ENCODE measurements at regions not wholly inside any gene's neighbourhood (a gene's known extent, or its start where the extent isn't known, plus 50 kb on each side); places are given as distances from the start of the nearest gene placed in this dataset.
"Not testable (repeated sequence)": the region's sequence is repeated elsewhere in the genome, so short reads cannot be mapped to it uniquely, and the experiment has no call there.

DNA sequence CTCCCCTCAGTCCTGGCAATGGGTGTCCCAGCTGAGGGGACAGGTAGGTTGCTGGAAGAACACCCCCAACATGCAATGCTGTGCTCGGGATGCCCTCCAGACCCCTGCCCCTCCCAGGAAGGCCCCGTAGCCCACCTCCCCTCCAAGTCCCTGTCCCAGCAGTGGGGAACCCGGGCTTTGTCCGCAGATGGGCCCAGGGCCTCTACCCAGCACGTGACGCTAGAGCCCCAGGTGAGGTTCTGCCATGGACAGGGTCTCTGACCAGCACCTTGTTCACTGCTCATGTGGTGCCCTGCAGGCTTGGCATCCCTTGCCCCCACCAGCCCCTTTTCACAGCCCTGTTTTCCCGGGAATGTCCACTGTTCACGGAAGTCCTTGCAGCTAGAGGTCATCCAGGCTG, 220.0 kb upstream of the SGCG start:
- no peak for FAIRE-seq

DNA sequence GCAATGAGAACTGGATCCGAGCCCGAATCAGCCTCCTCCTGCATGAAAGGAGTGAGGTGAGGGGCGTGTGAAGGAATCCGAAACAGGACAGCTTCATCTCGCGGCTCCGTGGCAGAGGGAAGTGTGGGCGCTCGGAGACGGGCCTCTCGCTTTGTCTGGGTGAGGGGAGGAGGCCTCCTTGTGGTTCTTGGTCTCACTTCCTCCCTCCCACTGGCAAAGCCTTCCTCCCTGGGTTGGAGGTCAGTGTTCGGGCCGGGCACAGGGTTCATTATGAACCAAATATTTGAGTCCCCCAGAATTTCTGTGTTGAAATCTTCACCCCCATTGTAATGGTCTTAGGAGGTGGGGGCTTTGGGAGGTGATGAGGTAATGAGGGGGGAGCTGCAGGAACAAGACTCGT, 219.4 kb upstream of the SGCG start:
- not testable (repeated sequence) for FAIRE-seq

DNA sequence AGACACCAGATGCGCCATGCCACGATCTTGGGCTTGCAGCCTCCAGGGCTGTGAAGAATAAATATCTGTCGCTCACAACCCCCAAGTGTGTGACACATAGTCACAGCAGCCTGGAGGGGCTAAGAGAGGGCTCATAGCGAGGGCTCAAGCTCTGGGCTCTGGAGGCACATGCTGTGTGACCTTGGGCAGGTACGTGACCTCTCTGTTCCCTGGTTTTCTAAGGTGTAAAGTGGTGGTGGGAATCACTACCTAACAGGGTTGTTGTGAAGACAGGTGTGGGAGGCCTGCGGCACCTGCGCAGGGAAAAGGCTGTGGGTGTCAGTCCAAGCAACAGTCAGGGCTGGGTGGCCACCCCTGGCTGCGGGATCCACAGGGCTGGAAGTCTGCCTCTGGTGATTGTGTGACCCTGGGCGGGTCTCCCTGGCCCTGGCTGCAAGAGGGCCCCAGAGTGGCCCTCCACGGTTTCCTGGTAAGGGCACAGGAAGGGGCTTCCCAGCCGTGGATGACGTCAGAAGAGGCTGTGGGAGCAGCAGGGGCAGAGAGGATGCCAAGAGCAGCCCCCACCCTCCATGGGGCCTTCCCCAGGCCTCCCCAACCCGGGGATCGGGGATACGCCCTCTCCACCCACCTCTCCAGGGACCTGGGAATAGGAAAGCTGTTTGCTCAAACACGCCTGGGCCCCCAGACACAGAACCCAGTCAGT, 218.8 kb upstream of the SGCG start:
- no peak for FAIRE-seq

DNA sequence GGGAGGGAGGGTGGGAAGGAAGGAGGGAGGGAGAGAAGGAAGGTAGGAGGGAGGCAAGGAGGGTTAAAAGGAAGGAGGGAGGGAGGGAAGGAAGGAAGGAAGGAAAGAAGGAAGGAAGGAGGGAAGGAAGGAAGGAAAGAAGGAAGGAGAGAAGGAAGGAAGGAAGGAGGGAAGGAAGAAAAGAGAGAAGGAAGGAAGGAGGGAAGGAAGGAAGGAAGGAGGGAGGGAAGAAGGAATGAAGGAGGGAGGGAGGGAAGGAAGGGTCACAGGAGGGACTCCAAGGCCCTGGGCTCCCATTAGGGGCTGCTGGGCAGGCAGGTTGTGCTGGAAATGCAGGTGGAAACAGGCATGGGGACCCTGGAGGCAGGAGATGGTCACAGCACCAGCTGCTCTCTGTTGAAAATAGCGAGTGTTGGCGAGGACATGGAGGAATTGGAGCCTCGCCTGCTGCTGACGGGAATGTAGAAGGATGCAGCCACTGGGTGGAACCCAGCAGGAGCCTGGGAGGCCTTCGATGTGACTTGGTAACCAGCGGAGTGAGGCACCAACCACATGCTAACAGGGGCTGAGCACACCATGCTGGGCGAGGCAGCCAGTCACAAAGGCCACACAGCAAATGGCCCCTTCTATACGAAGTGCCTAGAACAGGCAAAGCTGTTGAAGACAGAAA, 217.3 kb upstream of the SGCG start:
- not testable (repeated sequence) for FAIRE-seq

DNA sequence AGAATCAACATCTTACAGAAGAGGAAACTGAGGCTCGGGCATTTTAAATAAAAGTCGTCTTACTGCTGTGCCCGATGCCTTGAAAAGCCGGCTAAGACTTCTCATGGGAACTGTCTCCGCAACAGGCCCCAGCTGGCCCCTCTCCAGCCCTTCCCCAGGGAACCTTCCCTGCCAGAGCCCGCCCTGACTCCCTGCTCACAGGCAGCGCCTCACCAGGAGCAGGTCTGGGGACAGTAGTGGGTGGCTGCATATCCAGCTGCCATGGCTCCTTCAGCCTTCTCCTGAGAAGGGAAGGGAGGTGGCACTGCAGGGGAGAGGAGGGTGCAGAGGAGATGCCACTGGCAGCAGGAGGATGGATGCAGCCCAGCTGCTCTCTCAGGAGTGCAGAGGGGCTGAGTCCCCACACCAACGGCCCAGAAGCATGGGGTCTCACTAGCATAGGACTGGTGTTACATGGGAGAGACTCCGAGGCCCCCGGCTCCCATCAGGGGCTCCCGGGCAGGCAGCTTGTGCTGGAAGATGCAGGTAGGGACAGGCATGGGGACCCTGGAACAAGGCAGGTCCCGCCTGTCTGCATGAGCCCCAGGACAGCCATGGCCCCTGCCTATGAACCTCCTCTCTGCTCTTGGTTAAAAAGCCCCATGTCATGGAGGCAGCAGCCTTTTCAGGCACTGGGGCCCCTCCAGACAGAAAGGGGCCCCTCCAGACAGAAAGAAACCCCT, 216.4 kb upstream of the SGCG start:
- no peak for FAIRE-seq

DNA sequence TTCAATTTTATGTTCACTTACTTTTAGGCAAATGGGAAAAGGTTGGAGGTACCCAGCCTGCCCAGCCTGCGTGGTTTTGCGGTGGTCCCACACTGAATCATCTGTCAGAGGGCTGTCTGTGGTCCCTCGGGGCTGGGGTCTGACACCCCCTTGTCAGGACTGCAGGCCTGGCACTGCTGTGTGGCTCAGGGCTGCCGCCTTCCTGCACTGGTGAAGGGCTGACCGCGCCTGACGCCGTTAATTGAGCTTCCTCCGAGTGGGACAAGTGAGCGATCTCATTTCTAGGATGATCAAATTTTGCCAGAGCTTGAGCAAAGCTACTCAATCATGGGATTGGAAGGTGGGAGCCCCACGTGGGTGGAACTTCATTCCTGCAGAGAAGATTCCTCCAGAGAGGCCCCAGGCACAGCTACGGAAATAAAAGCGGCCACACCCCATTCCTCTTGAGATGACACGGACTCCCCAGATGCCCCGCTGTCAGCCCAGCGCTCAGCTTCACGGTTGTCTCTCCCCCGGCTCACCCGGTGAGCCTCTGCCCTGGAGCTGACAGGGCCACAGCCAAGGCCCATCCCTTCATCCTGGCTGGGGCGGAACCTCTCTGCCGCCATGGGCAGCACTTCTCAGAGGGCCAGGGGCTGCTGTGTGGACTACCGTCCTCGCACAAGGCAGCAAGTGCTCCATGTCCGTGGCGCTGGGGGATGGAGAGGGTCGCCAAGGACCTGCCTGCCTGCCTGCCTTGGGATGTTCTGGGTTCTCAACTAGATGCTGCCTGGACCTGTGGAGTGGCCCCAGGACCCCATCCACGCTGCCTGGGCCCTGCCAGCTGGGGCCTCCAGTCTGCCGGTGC, 215.5 kb upstream of the SGCG start:
- not testable (repeated sequence) for FAIRE-seq

DNA sequence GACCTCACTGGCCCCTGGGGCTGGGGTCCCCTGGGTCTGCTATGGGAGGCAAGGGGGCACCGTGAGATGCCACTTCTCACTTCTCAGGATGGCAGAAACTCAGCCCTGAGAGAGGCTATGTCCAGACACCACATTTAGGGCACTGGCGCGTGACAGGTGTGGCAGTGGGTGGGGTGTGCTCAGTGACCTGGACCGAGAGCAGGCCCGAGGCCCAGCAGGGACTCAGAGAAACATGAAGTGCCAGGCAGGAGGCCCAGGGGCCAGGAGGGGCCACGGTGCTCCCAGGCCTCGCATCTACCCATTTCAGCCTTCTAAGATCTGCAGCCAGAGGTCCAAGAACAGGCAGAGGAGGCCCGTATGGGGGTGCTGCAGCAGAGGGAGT, 214.9 kb upstream of the SGCG start:
- FAIRE-seq: not testable (repeated sequence)

DNA sequence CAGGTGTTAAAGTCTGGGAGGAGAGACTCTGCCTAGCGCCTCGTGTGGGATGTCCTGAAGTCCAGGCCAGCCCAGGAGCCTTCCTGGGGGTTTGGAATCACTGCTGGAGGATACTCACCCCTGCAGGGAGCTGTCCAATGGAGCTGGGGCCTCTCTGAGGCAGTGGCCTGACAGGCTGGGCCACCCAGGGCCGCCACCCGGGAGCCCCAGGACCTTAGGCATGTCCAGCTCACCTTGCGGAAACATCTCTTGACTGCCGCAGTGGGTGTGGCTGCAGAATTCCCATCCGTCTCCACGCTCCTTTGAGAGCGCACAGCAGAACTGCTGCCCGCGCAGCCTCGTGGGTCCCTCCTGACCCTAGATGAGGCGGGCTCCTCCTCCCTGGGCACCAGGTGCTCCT, 214.0 kb upstream of the SGCG start:
- not testable (repeated sequence) for FAIRE-seq

DNA sequence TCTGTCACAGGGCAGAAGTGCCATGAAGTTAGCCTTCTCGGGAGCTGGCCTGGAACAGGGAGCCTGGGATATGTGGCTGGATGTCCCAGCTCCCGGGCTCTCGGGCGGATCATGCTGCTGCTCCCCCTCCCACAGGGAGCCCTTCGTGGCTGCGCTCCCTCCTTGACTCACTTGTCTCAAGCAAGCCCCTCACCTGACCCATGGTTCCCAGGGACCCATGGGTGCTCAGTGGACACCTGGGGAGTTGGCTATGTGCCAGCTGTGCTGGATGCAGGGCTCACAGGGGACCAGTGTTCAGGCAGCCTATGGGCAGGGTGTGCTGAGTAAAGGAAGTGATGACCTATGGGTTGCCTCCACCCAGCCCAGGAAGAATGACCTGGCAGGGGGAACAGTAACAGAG, 213.1 kb upstream of the SGCG start:
- no peak for FAIRE-seq

DNA sequence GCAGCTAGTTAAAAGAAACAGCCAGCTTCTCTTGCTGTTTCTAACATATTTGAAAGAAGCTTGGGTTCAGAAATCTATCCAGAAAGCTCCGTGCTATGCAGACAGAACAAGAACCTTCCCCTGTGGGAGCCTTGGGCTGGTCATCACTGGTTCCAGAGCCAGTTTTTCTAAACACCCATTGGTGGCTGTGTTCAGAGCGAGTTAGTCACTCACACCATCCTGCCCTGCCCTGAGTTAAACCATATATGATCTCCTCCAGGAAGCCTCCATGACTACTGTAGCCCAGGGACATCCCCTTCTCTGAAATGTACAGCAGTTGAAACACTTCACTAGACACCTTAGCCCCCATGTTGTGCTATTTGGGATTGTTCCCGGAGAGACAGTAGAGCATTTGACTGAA, 200.8 kb upstream of the SGCG start:
- FAIRE-seq: no peak

DNA sequence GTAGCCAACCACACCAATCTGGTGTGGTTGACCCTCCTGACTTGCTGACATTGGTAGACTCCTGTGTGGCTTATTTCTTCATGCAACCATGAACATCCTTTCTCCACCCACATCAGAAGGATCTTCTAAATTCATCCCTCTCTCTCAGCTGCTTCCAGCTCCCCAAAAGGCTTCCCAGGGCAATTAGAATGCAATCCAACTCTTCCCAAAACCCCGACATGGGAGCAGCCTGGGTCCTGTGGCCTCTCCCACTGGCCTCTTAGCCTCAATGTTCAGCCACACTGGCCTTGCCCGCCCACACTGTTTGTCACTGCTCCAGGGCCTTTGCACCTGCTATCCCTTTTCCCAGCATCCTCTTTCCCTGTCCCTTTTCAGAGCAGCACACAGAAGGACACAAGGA, 199.8 kb upstream of the SGCG start:
- FAIRE-seq: no peak

DNA sequence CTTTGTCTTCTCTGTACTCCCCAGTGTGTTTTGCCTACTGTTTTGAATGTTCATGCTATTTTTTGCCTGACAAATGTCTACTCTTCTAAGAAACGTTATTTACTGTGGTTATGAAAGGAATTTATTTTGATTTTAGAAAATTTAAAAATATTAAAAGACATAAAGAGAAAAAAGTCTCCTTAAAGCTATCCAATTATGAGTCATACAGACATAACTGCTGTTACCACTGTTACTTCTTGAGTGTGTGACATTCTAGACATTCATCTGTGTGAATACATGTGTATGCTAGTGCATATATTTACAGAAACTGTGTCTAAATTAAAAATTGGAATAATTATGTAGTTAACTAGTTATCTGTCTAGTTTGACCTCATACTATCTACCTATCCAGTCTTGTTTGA, 187.6 kb upstream of the SGCG start:
- no peak for FAIRE-seq

DNA sequence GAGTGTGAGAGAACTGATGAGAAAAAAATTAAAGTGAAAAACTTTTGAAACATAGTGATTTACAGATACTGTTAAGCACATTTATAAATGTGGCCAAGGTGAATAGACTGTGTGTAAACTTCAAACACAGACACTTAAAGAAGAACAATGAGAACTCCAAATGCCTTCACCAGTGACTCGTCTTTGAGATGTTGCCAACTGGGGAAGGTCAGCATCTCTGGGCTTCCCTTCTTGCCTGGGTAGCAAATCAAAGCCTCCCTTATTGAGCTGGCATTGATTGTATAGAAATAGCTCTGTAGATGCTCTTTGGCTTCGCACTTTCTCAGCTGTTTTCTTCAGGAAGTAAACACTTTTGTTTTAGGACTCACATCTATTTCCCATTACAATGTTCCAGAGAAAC, 177.3 kb upstream of the SGCG start:
- no peak for FAIRE-seq

DNA sequence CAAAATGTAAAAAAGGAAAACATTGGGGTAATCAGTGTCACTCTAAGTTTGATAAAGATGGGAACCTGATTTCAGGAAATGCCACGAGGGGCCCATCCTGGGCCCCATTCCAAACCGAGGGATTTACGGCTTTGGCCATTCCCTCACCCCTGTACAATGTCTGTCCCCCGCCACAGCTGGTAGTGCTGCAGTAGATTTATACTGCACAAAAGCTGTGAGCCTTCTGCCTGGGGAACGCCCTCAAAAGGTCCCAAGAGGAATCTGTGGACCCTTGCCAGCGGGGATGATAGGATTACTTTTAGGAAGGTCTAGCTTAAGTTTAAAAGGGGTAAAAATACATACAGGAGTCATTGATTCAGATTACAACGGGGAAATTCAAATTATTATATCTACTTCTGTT, 173.4 kb upstream of the SGCG start:
- FAIRE-seq: no peak

DNA sequence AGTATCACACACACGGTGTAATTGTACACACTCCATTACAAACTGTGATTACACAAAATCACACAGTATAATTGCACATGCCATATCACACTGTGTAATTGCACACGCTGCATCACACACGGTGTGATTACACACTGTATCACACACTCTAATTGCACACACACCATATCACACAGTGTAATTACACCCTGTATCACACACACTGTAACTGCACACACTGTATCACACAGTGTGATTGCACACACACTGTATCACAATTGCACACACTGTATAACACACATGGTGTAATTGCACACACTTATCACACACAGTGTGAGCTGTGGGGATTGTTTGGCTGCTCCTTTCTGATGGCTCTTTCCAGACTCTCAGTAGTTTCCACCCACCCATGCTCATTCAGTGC, 162.6 kb upstream of the SGCG start:
- no peak for FAIRE-seq

DNA sequence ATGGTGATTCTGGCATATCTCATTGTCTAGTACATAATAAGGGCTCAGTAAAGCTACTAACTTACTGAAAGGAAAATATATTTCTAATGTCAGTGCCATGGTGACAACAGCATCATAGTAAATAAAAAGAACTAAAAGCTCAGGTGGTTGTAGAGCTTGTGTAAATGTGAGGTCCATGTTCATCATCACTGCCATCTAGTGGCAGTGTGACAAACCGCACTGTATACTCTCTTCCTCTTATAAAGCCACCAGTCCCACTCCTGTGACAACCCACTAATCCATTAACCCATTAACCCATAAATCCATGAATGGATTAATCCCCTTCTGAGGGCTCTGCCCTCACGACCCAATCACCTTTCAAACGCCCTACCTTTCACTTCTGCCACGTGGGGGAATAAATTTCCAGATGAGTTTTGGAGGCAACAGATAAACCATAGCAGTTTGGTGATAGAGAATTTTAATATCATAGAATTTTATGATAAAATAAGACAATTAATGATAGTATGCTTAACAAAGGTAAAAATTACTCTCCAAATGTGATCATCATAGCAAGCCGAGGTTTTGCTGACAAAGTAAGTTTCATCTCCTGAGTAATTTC, 160.4 kb upstream of the SGCG start:
- FAIRE-seq: peak; percentile 61

DNA sequence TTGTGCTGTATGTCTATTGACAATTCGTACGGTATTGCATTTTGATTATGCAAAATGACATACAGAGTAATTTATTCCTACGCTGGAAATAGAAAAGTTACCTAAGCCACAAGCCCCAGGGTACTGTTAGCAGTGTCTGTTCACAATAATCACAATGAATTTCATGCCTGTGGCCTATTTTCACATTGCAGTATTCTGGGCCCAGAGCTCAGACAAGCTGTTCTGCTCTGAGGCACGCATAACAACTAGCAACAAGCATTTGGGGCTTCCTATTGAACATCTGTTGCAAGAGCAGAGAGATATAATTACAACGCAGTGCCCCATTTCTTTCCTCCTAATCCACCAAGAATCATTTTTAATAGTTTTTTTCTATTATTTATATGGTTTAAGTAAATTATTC, 158.9 kb upstream of the SGCG start:
- no peak for FAIRE-seq

DNA sequence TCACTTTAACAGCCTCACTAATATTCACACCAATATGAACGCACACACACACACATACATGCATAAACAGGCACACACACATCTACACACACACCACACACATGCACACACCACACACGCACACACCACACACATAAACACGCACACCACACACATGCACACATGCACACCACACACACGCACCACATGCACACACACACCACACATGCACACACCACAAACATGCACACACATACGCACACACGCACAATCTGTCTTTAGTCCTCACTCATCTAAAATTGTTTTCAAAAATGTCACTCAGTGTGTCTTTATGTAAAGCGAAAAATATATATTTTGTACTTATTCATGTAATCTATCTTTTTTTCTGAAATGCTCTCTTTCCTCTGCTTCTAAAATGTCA, 158.1 kb upstream of the SGCG start:
- no peak for FAIRE-seq

DNA sequence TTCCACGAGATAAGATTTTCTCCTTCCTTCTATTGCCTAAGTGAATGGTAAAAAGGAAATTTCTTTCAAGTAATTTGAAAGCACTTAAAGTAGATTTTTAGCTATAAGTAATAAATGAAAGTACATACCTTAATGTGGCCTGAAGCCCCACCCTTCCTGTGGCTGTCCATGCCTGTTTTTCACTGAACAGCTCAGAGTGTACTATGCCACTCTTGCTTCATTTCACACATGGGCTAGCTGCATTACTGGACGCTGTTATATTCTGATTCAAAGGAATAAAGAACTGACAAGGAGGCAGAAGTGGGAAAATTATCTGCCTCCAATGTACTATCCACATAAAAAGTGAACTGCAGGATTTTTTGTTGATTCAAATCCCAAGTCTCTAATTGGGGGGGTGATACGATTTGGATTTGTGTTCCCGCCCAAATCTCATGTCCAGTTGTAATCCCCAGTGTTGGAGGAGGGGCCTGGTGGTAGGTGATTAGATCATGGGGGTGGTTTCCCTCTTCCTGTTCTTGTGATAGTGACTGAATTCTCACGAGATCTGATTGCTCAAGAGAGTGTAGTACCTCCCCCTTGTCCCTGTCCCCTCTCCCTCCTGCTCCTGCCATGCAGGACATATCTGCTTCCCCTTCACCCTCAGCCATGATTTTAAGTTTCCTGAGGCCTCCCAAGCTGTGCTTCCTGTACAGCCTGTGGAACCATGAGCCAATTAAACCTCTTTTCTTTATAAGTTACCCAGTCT, 154.7 kb upstream of the SGCG start:
- FAIRE-seq: no peak

DNA sequence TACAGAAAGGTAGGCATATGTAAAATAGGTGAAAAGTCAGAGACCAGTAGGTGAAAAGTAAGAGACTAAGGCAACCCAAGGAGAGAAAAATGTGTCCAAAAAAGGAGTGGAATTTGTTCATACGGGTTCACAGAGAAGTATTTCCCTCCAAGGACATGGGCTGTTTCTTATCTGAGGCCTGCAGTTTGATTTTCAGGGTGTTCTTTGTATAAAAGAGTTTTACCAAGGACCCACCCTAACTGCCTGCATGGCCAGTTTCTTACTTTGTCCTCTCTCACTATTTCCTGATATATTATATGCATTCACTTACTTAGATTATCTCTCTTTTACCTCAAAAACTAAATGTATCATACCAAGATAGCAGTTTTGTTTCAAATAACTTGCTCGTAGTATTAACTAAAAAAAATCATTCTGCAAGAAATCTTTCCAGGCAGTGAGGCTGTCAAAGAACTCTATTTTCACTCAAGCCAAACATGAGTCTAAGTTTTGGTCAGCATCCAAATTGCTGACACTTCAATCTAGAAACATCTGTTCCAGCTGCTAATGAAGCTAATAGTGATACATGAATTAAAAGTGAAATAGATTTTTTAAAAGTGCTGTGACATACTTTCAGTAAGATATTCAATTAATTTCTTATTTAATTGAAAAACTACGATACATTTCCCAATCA, 141.4 kb upstream of the SGCG start:
- FAIRE-seq: no peak

DNA sequence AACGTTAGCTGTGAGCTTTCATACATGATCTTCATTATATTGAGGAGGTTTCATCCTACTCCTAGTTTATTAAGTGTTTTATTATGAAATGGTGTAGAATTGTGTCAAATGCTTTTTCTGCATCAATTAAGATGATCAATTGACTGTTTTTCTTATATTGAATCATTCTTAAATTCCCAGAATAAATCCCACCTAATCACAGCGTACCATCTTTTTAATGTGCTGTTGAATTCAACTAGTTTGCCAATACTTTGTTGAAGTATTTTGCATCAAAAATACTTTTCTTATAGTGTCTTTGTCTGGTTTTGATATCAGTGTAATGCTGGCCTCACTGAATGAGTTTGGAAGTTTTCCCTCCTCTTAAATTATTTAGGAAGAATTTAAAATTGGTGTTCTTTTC, 138.6 kb upstream of the SGCG start:
- no peak for FAIRE-seq

All from endometrium (tissue), 2 donors.